ENCODE measurements at regions not wholly inside any gene's neighbourhood (a gene's known extent, or its start where the extent isn't known, plus 50 kb on each side); places are given as distances from the start of the nearest gene placed in this dataset.

DNA sequence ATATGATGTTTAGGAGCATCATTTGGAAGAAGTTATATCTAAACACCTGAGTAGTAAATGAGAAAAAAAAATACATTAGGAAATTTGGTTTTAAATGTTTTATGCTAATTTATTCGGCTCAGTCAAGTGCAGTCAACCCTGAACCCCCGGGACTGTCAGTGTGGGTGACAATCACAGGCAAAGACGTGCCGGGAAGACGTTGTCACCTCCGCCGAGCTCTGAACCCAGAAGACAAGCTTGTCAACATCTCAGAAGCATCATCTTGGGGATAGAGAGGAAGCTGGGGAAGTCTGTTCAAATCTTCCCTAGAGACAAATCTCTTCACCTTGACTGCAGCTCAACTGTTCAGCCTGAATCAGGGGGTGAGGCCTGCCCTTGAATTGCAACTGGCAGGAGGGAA, 159.7 kb downstream of the RBFOX3 start:
- TF ChIP-seq, protein P1, sequence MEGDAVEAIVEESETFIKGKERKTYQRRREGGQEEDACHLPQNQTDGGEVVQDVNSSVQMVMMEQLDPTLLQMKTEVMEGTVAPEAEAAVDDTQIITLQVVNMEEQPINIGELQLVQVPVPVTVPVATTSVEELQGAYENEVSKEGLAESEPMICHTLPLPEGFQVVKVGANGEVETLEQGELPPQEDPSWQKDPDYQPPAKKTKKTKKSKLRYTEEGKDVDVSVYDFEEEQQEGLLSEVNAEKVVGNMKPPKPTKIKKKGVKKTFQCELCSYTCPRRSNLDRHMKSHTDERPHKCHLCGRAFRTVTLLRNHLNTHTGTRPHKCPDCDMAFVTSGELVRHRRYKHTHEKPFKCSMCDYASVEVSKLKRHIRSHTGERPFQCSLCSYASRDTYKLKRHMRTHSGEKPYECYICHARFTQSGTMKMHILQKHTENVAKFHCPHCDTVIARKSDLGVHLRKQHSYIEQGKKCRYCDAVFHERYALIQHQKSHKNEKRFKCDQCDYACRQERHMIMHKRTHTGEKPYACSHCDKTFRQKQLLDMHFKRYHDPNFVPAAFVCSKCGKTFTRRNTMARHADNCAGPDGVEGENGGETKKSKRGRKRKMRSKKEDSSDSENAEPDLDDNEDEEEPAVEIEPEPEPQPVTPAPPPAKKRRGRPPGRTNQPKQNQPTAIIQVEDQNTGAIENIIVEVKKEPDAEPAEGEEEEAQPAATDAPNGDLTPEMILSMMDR (IDR thresholded peaks at IDR 0.05), result no peak
- TF ChIP-seq POLR2AphosphoS5 (IDR thresholded peaks at IDR 0.05), result no peak

Data from prostate gland (tissue), 2 donors.